GM19035 (cell line): ENCODE measurements at regions not wholly inside any gene's neighbourhood (a gene's known extent, or its start where the extent isn't known, plus 50 kb on each side); places are given as distances from the start of the nearest gene placed in this dataset.
"Not testable (repeated sequence)": the region's sequence is repeated elsewhere in the genome, so short reads cannot be mapped to it uniquely, and the experiment has no call there.

Experiments
- ATAC-seq: cut with Tn5 transposase; IDR thresholded peaks from one replicate; pipeline ENCODE4 v1.9.1; 2021; ENCODE audit not compliant: unreplicated experiment

DNA sequence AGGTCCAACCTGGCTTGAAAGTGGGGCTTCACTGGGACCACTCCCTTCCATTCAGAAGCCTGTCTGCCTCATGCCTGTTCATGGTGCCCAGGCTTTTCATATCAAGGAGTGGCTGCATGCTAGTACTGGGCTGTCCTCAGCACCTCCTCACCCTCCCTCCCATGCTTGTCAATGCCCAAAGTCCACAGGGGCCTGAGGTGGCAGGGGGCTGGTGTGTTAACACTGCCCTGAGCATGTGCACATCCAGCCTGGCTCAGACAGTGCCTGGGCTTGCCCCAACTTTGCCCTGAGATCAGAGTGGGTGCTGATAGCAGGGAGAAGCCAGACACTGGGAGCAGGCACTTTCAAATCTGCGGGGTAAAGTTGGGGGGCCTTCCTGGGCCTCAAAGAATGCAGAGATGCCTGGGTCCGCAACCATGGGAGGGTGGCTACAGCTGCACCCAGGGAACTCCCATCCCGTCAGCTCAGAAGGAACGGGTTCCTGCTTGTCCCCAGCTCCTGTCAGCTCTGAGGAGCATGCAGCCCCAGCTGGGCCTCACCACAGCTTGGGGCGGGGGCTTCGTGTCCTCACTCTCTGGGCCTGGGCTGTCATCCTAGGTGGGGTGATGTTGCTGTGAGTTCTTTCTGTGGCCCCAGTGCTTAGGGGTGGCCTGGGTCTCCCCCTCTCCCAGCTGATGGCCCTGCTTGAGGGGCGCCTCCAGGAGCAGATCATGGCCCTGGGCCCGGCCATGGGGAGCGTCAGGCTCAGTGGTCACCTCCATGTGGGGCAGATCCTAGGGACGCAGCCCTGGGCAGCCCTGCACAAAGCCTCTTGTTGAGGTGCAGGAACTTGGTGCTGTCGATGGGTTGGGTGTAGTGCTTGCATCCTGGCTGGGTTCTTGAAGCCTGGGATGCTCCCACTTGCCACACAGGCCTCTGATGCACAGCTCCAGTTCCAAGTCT lies 830.6 kb upstream of the SLITRK5 start:
- ATAC-seq, result no peak

GRCh38 chr13:86841264-86841663 lies 829.9 kb upstream of the SLITRK5 start:
- no peak for ATAC-seq

DNA sequence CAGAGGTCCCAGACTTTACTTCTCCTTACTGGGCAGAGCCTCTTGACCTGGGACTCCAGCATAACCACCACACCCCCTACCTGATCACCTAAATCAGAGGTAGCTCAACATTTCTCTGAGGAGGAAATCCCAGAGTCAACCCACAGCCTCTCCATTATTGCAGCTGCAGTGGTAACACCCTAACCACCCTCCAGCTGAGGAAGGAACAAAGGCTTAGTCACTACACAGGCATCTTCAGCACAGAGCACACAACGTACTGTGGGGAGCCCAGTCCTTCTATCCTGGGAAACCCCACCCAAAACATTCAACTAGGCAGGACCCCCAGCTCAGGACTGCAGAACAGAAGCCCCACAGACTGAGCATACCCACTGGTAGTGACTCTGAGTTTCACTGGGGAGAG lies 824.7 kb upstream of the SLITRK5 start:
- no peak for ATAC-seq

DNA sequence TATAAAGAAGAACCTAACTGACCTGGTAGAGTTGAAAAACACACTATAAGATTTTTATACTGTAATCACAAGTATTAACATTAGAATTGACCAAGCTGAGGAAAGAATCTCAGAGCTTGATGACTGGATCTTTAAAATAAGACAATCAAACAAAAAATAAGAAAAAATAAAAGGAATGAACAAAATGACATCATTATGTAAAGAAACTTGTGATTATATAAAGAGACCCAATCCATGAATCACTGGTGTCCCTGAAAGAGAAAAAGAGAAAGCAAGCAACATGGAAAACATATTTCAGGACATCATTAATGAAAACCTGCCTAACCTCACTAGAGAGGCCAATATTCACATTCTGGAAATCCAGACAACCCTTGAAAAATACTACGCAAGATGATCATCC lies 822.5 kb upstream of the SLITRK5 start:
- ATAC-seq, result no peak

DNA sequence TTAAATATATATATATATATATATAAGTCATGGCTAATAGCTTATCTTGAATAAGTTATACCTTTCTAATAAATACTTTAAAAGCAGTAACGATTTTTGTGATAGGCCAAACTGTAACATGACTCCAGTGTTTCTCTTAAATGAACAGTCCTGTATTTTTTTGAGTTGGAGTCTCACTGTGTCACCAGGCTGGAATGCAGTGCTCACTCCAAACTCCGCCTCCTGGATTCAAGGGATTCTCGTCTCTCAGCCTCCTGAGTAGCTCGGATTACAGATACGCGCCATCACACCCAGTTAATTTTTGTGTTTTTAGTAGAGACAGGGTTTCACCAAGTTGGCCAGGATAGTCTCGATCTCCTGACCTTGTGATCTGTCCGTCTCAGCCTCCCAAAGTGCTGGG lies 814.2 kb upstream of the SLITRK5 start:
- no peak for ATAC-seq

GRCh38 chr13:86858216-86858615 lies 813.0 kb upstream of the SLITRK5 start:
- no peak for ATAC-seq

DNA sequence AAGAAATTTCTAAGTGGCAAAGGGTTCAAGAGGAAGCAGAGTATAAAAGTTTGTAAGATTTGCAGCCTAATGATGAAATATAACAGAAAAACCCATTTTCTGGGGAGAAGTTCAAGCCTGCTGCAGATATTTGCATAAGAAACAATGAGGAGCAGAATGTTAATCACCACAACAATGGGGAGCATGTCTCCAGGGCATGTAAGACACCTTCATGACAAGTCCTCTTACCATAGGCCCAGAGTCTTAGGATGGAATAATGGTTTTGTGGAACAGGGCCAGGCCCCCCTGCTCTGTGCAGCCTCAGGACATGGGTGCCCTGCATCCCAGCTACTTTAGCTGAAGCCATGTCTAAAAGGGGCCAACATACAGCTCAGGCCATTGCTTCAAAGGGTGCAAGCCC lies 809.0 kb upstream of the SLITRK5 start:
- no peak for ATAC-seq

DNA sequence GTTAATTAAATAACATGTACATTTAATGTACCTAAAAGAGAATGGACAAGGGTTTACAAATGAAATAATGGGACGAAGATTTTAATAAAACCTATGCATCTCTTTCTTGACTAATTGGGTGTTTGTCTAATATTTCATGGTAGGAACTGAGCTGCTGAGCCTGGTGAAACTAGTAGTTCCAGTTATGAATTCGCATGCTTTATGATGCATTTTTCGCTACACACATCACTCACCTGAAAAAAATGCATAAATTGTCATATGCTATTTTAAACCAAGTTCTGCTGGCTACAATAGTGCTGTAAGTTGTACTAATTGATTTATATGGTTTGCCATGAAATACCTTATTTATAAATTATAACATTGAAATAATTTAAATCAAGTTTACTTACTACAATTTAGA lies 806.8 kb upstream of the SLITRK5 start:
- no peak for ATAC-seq

GRCh38 chr13:86870444-86870843 lies 800.7 kb upstream of the SLITRK5 start:
- ATAC-seq, result no peak

GRCh38 chr13:86877441-86877840 lies 793.7 kb upstream of the SLITRK5 start:
- ATAC-seq, result no peak

DNA sequence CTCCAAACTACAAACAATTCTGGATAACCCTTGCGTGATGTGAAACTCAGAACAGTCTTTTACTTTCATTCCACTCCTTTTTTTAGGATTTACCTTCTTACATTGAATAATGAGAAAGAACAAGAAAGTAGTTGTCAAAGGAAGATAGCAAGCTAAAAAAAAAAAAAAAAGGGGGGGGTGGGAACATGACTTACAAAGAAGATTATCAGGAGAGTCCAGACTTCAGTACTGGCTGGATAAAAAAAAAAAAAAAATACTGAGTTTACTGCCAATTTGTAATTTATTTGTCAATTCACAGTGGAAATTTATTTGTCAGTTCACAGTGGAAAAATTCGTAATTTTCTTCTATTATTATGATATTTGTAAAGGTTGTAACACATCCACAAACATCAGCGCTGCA lies 792.4 kb upstream of the SLITRK5 start:
- ATAC-seq, result no peak

DNA sequence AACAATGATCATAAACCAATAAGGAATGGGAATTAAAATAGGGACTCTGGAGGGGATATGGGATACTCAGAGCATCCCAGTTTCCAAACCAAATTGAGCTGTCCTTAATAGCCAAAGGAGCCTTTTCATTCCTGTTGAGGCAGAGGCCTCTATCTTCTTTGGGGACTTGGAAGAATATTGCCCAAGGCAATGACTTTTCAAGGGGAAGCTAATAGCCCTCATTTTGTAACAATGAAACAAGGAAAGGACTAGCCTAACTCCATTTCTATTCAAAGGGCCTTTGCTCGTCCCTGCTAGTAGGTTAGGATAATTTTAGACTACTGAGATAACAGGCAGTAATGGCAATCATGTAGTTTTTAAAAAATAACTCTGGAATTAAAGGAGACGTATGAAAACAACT lies 789.8 kb upstream of the SLITRK5 start:
- no peak for ATAC-seq

- no peak for ATAC-seq
Observed at GRCh38 chr13:86882107-86882506, 789.1 kb upstream of the SLITRK5 start.

DNA sequence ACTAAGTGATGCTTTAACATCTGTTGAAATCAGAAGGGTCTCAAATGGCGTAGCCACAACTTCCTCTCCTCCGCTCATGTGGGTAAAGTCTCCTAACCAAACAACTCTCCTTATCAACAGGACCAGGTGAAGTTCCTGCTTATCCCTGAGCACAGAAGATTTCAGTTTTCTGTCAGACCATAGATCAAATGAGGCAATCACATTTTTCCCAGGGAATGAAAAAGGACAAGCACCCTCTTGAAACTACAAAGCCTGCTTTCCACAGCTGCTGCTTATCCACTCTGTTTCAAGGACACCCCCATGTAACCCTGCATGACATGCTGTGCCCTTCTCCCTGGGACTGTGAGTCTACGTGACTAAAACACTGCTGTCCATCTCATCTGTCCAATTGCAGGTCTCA lies 788.3 kb upstream of the SLITRK5 start:
- ATAC-seq, result no peak

DNA sequence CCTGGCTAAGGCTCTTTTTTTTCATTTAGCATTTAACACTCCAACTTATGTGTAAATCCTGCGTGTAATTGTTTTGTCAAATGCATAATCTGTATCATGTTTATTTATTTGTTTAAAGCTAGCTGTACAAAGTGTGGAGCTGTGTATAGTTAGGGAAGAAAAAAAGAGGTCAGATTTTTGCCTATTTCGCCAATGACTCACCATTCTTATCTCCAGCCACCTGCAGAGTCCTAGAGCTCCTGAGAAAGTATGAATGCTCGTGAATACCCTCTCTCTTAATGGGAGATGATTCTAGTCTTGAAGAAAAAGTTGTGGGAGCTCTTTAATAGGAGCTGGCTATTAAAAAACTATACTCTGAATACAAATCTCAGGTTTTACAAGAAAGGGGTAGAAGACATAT lies 778.8 kb upstream of the SLITRK5 start:
- ATAC-seq, result no peak

GRCh38 chr13:86900906-86901305 lies 770.3 kb upstream of the SLITRK5 start:
- no peak for ATAC-seq

DNA sequence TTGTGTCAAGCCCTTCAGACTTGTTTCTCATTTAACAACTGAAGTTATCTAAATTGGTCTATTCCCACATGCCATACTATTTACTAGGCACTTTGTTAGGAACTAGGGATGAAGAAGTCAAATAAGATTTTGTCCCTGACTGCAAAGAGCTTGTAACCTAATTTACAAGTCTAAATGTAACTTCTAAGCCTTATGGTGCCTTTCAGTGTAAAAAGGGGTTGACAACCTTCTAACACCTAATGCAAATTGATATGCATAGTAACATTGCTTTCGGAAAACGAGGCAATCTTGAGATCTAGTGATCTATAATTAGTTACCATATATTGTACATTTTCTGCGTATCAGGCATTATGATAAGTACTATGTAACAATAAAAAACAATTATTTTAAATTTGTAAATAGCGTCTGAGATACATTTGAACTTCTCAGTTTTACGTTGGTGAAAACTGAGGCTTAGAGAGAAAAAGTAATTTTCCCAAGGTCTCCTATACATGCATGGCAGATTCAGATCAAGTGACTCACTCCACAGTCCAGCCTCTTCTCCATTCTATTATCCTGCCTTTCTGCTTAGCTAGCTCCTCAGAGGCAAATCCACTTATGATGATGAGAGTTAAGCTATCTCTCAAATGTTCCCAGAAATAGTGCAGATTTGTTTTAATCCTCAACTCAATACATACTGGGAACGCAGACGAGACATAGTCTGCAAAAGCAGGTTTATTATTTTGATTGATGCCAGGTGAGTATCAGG lies 764.9 kb upstream of the SLITRK5 start:
- no peak for ATAC-seq

GRCh38 chr13:86907156-86907555 lies 764.0 kb upstream of the SLITRK5 start:
- ATAC-seq, result no peak

DNA sequence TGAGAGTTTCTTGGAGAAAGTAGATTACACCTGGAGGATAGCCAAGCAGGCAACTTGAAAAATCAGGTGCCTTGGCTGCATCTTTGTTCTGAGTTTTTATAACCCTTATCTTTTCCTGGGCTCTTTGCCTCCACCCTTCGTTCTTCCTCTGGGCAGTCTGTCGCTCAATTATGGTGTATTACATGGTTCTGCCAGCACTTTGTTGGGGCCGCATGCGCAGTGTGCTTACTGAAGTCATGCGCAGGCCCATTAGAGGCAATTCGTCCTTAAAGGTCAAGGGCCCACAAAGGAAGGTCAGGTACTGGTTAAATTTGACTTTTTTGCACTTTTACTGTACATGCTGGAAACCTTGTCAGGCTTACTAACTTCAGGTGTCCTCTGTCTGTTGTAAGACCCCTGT lies 761.9 kb upstream of the SLITRK5 start:
- ATAC-seq, result no peak

- no peak for ATAC-seq
Observed at GRCh38 chr13:86914757-86915156, 756.4 kb upstream of the SLITRK5 start.

- not testable (repeated sequence) for ATAC-seq
Observed at GRCh38 chr13:86917438-86917837, 753.7 kb upstream of the SLITRK5 start.

GRCh38 chr13:86918682-86919081 lies 752.5 kb upstream of the SLITRK5 start:
- no peak for ATAC-seq
